GM12864 (cell line): ENCODE measurements at regions not wholly inside any gene's neighbourhood (a gene's known extent, or its start where the extent isn't known, plus 50 kb on each side); places are given as distances from the start of the nearest gene placed in this dataset.

Experiments
- DNase-seq: peaks from one replicate; pipeline ENCODE4 v3.0.0-alpha.2; 2011; ENCODE audit warnings: low read depth
- H3K4me3 ChIP-seq: 2 replicates; pipeline ENCODE4 v1.5.1; 2011; ENCODE audit warnings: mild to moderate bottlenecking, low read depth, low read length, control low read depth
- TF ChIP-seq, protein P1 (sequence below): IDR thresholded peaks from 2 replicates; pipeline ENCODE4 v1.5.1; 2011; ENCODE audit warnings: low read depth, mild to moderate bottlenecking, moderate library complexity, low read length, control low read depth, inconsistent platforms; ENCODE audit errors: missing control alignments

DNA sequence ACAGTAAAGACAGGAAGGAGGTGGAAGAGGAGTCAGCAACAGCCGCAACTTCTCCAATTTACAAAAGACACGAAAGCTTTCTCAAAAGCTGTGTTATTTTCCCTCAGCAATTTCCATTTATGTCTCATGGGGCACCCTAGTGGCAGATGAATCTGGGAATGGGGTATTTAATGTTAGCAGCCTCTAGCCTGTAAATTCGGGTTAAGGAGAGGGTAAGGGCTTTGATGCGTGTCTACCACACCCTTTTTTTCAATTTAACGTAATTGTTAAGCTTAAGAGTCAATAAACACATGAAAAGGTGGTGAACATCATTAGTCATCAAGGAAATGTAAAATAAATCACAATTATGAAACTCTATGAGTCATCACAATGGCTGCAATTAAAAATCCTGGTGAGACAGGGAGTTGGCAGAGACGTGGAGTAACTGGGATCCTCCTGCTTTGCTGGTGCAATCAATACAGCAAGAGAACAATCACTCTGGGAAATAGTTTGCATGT, 986.4 kb downstream of the AACS start:
- TF ChIP-seq, protein P1, sequence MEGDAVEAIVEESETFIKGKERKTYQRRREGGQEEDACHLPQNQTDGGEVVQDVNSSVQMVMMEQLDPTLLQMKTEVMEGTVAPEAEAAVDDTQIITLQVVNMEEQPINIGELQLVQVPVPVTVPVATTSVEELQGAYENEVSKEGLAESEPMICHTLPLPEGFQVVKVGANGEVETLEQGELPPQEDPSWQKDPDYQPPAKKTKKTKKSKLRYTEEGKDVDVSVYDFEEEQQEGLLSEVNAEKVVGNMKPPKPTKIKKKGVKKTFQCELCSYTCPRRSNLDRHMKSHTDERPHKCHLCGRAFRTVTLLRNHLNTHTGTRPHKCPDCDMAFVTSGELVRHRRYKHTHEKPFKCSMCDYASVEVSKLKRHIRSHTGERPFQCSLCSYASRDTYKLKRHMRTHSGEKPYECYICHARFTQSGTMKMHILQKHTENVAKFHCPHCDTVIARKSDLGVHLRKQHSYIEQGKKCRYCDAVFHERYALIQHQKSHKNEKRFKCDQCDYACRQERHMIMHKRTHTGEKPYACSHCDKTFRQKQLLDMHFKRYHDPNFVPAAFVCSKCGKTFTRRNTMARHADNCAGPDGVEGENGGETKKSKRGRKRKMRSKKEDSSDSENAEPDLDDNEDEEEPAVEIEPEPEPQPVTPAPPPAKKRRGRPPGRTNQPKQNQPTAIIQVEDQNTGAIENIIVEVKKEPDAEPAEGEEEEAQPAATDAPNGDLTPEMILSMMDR, result no peak
- DNase-seq, result no peak
- H3K4me3 ChIP-seq, result no peak overlapping the region

DNA sequence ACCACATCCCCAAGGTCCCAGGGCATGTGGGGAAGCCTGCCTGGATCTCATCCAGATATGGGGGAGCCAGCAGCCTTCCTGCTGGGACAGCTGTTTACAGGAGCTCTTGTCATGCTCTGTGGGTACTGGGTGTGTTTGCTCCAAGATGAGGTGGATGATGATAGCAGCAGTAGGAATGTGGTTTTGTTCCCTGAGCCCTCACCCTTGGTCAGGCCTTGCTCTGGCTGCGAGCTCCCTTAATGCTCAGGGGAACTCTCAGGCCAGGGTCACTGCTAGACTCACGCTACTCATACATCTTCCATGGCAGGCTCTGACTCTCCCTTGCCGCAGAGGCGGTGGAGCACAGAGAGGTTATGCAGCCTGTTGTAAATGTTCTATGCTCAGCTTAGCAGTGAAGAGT, 990.3 kb downstream of the AACS start:
- TF ChIP-seq, protein P1, result no peak
- no peak for DNase-seq
- H3K4me3 ChIP-seq, result no peak overlapping the region

DNA sequence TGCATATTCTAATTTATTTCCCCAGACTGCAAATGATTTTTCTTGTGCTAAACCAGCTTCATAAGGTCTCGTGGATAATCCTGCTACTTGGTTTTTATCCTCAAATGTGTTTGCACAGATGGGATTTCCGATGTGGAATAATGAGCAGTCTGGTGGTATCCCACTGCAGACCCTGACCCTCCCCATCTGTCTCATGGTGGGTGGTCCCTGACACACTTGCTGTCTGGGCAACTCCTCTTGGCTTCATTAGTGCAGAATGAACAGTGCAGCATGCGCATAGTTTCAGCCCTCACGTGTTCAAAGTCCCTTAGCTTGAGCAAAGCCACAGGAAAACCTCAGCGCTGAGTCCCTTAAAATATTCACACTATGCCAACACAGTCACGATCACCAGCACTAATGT, 996.5 kb downstream of the AACS start:
- DNase-seq, result no peak
- H3K4me3 ChIP-seq, result no peak overlapping the region
- TF ChIP-seq, protein P1, result no peak

DNA sequence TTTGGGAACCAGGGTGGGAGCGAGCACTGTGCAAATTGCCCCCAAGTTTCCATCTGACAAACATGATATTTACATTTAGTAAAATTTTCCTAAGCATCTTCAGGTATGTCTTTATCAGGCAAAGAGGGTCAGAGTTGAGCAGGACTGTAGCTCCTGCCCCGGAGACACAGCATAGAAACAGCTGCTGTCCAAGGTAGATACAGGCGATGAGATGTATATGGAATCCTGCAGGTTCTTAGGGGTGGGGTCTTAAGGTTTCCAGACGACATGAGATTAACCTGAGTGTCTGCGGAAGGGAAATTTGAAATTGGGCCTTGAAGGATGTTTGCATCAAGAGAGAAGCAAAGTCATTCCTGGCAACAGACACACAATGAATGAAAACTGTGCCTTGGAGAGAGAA, 998.8 kb downstream of the AACS start:
- no peak overlapping the region for H3K4me3 ChIP-seq
- TF ChIP-seq, protein P1, result no peak
- DNase-seq, result no peak

DNA sequence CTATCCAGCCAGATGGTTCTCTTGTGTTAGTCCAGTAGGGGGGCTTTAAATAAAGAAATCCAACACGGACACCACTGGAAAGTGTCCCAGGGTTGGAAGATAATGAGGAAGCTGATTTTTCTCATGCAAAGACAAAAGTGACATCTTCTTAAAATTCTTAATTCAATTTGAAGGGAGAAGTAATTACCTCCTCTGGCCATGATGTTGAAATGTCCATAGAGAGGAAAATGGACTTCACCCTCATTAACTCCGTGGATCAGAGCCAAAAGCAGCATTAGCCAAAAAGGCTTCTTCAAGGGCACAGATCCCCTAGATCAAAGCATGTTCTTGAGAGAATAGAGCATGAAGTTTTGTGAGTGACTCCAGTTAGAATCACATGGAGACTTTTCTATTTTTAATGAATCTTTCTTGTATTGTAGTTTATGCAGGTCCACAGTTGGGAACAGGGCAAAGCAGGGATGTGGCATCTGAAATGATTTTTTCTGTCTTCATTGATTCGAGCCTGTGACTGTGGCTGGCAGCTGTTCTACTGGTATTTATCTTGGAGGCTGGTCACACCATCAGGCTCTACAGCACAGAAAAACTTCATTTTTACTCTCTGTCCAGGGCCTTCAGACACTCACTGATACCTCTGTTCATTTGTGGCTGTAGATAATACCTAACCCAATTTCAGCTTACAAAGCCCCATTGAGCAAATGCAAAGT, 1002.5 kb downstream of the AACS start:
- H3K4me3 ChIP-seq, result no peak overlapping the region
- TF ChIP-seq, protein P1, result no peak
- DNase-seq, result no peak

DNA sequence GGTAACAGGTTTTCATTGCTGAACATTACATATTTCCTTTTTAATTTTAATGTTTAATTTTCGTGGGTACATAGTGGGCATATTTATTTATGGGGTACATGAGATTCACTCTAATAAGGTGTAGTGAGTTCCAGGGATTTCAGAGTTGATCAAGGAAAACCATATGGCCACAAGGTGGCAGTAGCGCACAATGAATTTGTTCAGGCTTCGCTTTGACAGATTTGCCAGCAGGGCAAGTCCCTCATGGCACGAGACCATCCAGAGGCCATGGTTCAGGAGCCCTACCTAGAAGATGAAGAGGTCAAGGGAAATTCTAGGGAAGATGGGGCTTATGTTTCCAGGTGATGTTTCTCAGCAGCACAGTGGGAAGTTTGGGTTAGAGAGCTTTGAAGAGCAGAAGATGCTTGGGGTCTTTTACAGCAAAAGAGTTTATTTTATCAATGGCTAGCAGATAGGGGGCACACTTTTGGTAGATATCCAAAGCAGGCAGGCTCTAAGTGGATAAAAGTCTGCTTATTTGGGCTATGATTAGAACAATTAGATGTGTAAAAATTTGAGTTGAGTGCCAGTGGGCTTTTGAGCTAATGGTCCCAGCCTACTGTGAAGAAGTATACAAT, 1004.4 kb downstream of the AACS start:
- H3K4me3 ChIP-seq, result no peak overlapping the region
- DNase-seq, result peak; percentile 3
- TF ChIP-seq, protein P1, result peak; percentile 63
